Hepatocyte (in vitro differentiated cells): ENCODE measurements at regions not wholly inside any gene's neighbourhood (a gene's known extent, or its start where the extent isn't known, plus 50 kb on each side); places are given as distances from the start of the nearest gene placed in this dataset.

Experiments used
- EZH2 ChIP-seq: fragments of 200-600 bp; sonication (generic); IDR thresholded peaks from 2 replicates; pipeline ENCODE4 v1.6.1; 2016; ENCODE audit warnings: antibody characterized with exemption, mild to moderate bottlenecking, borderline replicate concordance
- EZH2phosphoT487 ChIP-seq: fragments of 200-600 bp; sonication (generic); IDR thresholded peaks from one replicate; pipeline ENCODE4 v1.6.1; 2018; ENCODE audit warnings: antibody characterized with exemption, mild to moderate bottlenecking, low read depth, moderate library complexity; ENCODE audit not compliant: unreplicated experiment, severe bottlenecking
- TF ChIP-seq, protein P1 (sequence below): fragments of 200-600 bp; sonication (generic); IDR thresholded peaks from 2 replicates; pipeline ENCODE4 v1.5.1; 2016; ENCODE audit warnings: antibody characterized with exemption, mild to moderate bottlenecking; ENCODE audit not compliant: poor library complexity

DNA sequence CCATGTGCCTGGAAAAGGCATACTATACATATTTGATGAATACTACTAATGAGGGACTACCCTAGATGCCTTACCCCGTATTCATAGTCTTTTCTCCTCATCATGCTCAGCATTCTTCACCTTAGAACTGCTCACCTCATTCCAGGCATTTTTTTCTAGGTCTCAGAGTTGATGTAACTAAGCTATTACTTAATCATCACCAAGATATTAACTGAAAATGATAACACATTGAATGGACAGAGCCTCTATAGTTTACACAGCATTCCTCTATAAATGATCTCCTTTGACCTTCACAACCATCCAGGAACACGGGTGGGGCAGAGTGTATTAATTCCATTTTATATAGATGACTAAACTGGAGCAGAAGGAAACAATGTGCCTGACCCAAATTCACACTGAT, 174.1 kb upstream of the DPH6 start:
- TF ChIP-seq, protein P1, sequence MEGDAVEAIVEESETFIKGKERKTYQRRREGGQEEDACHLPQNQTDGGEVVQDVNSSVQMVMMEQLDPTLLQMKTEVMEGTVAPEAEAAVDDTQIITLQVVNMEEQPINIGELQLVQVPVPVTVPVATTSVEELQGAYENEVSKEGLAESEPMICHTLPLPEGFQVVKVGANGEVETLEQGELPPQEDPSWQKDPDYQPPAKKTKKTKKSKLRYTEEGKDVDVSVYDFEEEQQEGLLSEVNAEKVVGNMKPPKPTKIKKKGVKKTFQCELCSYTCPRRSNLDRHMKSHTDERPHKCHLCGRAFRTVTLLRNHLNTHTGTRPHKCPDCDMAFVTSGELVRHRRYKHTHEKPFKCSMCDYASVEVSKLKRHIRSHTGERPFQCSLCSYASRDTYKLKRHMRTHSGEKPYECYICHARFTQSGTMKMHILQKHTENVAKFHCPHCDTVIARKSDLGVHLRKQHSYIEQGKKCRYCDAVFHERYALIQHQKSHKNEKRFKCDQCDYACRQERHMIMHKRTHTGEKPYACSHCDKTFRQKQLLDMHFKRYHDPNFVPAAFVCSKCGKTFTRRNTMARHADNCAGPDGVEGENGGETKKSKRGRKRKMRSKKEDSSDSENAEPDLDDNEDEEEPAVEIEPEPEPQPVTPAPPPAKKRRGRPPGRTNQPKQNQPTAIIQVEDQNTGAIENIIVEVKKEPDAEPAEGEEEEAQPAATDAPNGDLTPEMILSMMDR: no peak
- TF ChIP-seq EZH2 (no peak), EZH2phosphoT487 (no peak)
